ENCODE measurements at regions not wholly inside any gene's neighbourhood (a gene's known extent, or its start where the extent isn't known, plus 50 kb on each side); places are given as distances from the start of the nearest gene placed in this dataset.

GRCh38 chr2:205925373-205926337 lies 160.3 kb downstream of the INO80D start:
- peak overlapping the region; percentile 41 for H3K4me3 ChIP-seq (ENCODE audit: low read depth, low read length)
- DNase-seq (ENCODE audit: low read depth): peak; percentile 71
- TF ChIP-seq CTCF (conservative IDR thresholded peaks at IDR 0.05; ENCODE audit: low read depth, low read length): peak; percentile 92

DNA sequence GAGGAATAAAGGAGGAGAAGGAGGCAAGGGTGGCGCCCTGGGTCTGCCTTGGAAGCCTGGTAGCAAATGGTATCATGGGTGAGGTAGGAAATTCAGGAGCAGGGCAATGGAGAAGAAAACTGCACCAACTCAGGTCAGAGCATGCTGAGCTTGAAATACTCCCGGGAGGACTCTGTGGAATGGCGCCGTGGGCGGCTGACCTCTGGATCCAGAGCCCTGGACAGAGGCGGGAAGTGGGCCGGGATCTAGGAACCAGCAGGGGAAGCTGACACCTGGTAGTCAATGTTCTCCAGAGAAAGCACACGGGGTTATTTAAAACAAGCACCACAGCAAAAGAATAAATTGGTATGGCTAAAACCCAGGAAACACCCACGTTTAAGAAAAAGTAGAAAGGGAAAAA lies 161.3 kb downstream of the INO80D start:
- no peak for TF ChIP-seq CTCF (conservative IDR thresholded peaks at IDR 0.05; ENCODE audit: low read depth, low read length)
- no peak for DNase-seq (ENCODE audit: low read depth)
- H3K4me3 ChIP-seq (ENCODE audit: low read depth, low read length): no peak overlapping the region

DNA sequence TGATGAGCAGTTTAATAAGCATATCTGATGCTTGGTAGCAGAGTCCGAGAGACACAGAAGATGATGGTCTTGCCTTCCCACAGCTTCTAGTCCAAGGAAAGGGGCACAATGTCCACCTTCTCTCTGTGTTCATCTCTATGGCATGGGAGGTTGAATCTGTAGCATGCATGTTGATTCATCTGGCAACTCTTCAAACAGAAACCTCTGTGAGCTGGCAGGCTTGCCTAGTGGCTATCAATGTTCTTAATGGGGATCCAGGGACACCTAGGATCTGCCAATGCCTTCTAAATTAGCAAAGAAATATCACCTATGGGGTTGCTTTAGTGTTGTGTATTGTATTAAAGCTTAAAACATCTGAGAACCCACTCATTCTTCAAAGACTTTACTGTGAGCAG lies 170.8 kb downstream of the INO80D start:
- TF ChIP-seq CTCF (conservative IDR thresholded peaks at IDR 0.05; ENCODE audit: low read depth, low read length): no peak
- no peak for DNase-seq (ENCODE audit: low read depth)

GRCh38 chr2:205914213-205915129 lies 171.5 kb downstream of the INO80D start:
- no peak for DNase-seq (ENCODE audit: low read depth)
- no peak overlapping the region for H3K4me3 ChIP-seq (ENCODE audit: low read depth, low read length)
- TF ChIP-seq CTCF (conservative IDR thresholded peaks at IDR 0.05; ENCODE audit: low read depth, low read length): no peak

More for the DNA sequence above, 170.8 kb downstream of the INO80D start:
- no peak overlapping the region for H3K4me3 ChIP-seq (ENCODE audit: low read depth, low read length)

DNA sequence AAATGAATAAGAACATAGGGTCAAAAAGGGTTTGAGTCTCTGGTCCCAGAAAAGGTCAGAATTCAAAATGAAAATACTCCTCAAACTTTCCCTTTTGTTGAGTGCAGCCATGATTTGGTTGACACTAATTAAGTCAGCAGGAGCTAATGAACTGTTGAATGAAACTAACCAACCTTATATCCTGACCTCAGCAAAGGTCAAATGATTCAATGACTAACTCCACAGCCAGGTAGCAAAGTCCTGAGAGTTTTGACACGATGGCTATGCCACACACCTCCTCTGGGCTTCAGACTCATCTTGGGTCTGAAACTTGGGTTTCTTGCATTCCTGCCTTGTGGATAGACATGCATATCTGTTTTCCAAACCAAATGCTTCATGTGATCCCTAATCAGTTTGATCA lies 172.3 kb downstream of the INO80D start:
- DNase-seq (ENCODE audit: low read depth): no peak
- no peak overlapping the region for H3K4me3 ChIP-seq (ENCODE audit: low read depth, low read length)
- no peak for TF ChIP-seq CTCF (conservative IDR thresholded peaks at IDR 0.05; ENCODE audit: low read depth, low read length)

DNA sequence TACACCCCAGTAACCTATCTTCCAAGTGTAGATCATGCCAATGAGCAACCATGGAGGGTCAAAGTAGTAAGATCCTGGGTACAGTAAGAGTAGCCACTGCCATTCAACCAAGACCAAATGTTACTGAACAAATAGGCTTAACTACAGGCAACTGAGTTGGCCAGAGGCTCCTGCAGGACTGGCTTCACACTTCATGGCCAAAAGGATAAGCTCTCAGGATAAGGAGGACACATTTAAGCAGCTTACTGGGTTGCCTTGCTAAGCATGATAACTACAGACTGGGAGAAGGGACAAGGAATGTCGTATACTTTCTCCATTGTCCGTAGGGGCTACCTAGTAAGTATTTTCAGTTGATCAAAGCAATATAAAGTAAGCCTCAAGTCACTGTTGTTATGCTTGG lies 174.7 kb downstream of the INO80D start:
- H3K4me3 ChIP-seq (ENCODE audit: low read depth, low read length): no peak overlapping the region
- TF ChIP-seq CTCF (conservative IDR thresholded peaks at IDR 0.05; ENCODE audit: low read depth, low read length): no peak
- DNase-seq (ENCODE audit: low read depth): no peak

Measured in choroid plexus epithelial cell (primary cell).